Heart left ventricle (tissue), 16 donors: ENCODE measurements at regions not wholly inside any gene's neighbourhood (a gene's known extent, or its start where the extent isn't known, plus 50 kb on each side); places are given as distances from the start of the nearest gene placed in this dataset.

Experiments used
- ATAC-seq, 4 donors: fragments of 200-7000 bp; cut with Tn5 transposase; one replicate each; pipeline ENCODE4 v1.9.1; 2020 to 2022; ENCODE audit warnings: moderate library complexity in 4 of 4, mild to moderate bottlenecking in 3 of 4, moderate number of reproducible peaks in 1 of 4
- DNase-seq, 5 donors: peaks; one replicate each; pipeline ENCODE4 v3.0.0-alpha.2; 2020
- H3K27ac ChIP-seq, 12 donors: fragments of 200-600 bp; sonication (generic) in 4 of 12; one replicate each; pipeline versions ENCODE4 v1.5.0 to v1.8.0; 2016 to 2022; ENCODE audit warnings: mild to moderate bottlenecking in 2 of 12
- H3K27me3 ChIP-seq, 9 donors: fragments of 200-600 bp; sonication (generic) in 2 of 9; one replicate each; pipeline versions ENCODE4 v1.5.1 to v1.8.0; 2016 to 2022; ENCODE audit warnings: mild to moderate bottlenecking in 3 of 9
- H3K36me3 ChIP-seq, 9 donors: fragments of 200-600 bp; sonication (generic) in 2 of 9; one replicate each; pipeline versions ENCODE4 v1.5.0 to v1.8.0; 2018 to 2022; ENCODE audit warnings: mild to moderate bottlenecking in 2 of 9
- H3K4me1 ChIP-seq, 12 donors: fragments of 200-600 bp; sonication (generic) in 4 of 12; one replicate each; pipeline versions ENCODE4 v1.5.0 to v1.8.0; 2016 to 2022; ENCODE audit warnings: mild to moderate bottlenecking in 3 of 12
- H3K4me3 ChIP-seq, 12 donors: fragments of 200-600 bp; sonication (generic) in 4 of 12; one replicate each; pipeline versions ENCODE4 v1.5.0 to v1.8.0; 2017 to 2022; ENCODE audit warnings: mild to moderate bottlenecking in 9 of 12, moderate library complexity in 4 of 12
- H3K9me3 ChIP-seq, 12 donors: fragments of 200-600 bp; sonication (generic) in 4 of 12; one replicate each; pipeline versions ENCODE4 v1.5.0 to v1.8.0; 2016 to 2022; ENCODE audit warnings: mild to moderate bottlenecking in 1 of 12
- CTCF ChIP-seq, 12 donors: fragments of 200-600 bp; sonication (generic) in 4 of 12; IDR thresholded peaks; one replicate each; pipeline versions ENCODE4 v1.5.0 to v1.8.0; 2018 to 2022; ENCODE audit warnings: antibody characterized with exemption in 12 of 12, mild to moderate bottlenecking in 5 of 12
- POLR2A ChIP-seq, 2 donors: fragments of 450-650 bp; IDR thresholded peaks; one replicate each; pipeline ENCODE4 v1.6.1; 2017; ENCODE audit warnings: antibody characterized with exemption in 2 of 2, mild to moderate bottlenecking in 2 of 2, moderate library complexity in 2 of 2
- WGBS, 4 donors: extraction: QIAGEN DNeasy Blood & Tissue Kit in 2 of 4; methylation state at CpG; one replicate each; pipeline versions ENCODE4 v1.1.5 to v1.1.7; 2013 to 2018; 5-methylcytosine and 5-hydroxymethylcytosine counted together
- intact Hi-C, 10 donors: fragments of 100-400 bp; cut with DNase I; formaldehyde crosslinking; loops; one replicate each; pipeline versions ENCODE4 v1.11.1 to v1.14.2; 2022
- donor health status: ischemic (EF 13 %, LVEDD 7.1; RV severe dilation, severe dysfunction).
- donor health status: healthy with polysubstance abuse.
- donor health status: DM: no; HTN: yes; CAD: no.
- donor health status: DM: no; HTN: no; CAD: no.
- donor health status: ischemic (EF 25% LVEDD 6.9; RV normal size, moderate dysfunction).
- donor health status: ischemic (EF 25% LVEDD 5.7; RV mildly dilated, moderate dysfunction).
- donor health status: healthy.
- donor health status: DM: yes; HTN: yes; CAD: no.
- donor health status: ischemic (EF 35%, LVEDD 5.7; RV mildly dilated, moderate dysfunction).
- donor health status: nonischemic (EF 11% LVEDD 7.7; RV severe dilation, severe dysfunction).
- donor health status: DM: yes; HTN: yes; CAD: no.
- donor health status: PGD.
- donor health status: ischemic (EF 29% LVEDD 5.4; RV normal size, mild dysfunction).
- donor health status: nonischemic (EF 23%, LVEDD 6.1; RV moderate dilation, normal function).

DNA sequence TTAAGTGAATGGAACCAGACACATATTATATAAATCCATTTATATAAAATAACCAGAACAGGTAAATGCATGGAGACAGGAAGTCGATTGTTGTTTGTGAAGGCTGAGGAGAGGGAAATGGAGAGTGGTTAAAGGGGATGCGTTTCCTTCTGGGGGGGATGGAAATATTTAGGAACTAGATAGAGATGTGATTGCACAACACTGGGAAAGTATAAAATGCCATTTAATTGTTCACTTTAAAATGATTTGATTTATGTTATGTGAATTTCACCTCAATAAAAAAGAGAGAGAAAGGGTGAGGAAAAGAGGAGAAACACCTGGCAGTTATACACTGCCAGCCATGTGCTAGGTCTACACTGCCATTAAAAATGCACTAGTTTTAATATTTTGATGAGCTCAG lies 312.6 kb downstream of the CD83 start:
- no peaks in the 10 kb centered on the region for H3K9me3 ChIP-seq
- no peaks in the 10 kb centered on the region for H3K36me3 ChIP-seq
- no peak overlapping the region for H3K27ac ChIP-seq
- DNase-seq (no peak), ATAC-seq (no peak)
- TF ChIP-seq CTCF (IDR thresholded peaks at IDR 0.05) (no peak), POLR2A (IDR thresholded peaks at IDR 0.05) (no peak)
- H3K4me1 ChIP-seq, result peaks cover 0 to 18% (median 0%) of the 10 kb centered on the region in 12 donors
- H3K27me3 ChIP-seq, result no peaks in the 10 kb centered on the region
- intact Hi-C loops, result loop anchor here in 3 of 10 donors (2.0 to 10.0 kb wide), 7 partner anchors 65 to 815 kb away; partner anchors contain the start of gene JARID2 (in 1 of the 3)
- WGBS, 4 donors, result 73 to 84% (median 76%) methylated on average over 2 of the region's 2 CpGs
- no peak overlapping the region for H3K4me3 ChIP-seq

DNA sequence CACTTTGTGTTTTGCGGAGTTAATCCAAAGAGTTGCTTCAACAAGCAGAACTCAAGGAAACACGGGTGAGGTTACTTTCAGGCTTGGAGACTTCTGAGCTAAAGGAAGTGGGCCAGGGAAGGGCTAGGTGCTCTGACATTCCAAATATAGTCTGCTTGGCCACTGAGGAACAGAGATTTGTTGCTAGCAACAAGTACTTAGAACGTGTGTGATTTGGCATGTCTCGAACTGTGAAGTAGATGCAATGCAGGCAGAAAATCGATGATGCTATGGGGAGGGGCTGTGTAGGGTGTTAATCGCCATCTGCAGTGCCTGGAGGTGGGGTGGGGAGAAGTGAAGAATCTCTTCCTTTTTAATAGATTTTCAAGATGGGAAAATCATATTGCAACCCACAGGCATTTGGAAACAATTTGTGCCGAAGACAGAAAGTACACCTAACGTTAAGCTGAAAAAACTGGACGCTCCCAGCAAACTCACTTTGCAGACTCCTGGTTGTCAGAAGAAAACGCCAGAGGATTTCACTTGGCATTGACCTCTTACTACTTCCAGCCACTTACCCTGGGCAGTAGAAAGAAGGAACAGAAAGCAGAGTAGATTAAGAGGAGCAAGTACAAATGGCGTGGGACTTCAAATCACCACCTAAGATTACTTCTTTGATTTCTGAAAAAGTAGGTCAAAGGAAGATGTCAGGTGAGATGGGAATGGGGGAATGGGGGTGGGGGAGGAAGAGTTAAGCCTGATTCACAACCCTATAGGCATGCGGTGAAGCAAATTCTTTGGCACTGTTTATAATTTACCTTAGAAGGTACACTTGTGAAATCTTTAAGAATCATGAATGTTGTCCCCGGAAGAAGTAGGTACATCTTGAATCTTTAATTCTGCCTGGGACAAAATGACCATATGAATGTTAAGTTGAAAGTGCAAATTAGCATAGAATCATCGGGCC lies 314.1 kb downstream of the CD83 start:
- peaks cover 0 to 21% (median 0%) of the 10 kb centered on the region in 12 donors for H3K4me1 ChIP-seq
- DNase-seq (peak in 2 of 5 donors; percentile 49 to 60), ATAC-seq (peak; percentile 92 to 96 (median 93))
- H3K27ac ChIP-seq, result peak overlapping the region in 11 of 12 donors; percentile 30 to 80 (median 50)
- WGBS, 4 donors, result 32 to 40% (median 36%) methylated on average over 14 of the region's 14 CpGs
- H3K9me3 ChIP-seq, result no peaks in the 10 kb centered on the region
- TF ChIP-seq CTCF (IDR thresholded peaks at IDR 0.05) (no peak), POLR2A (IDR thresholded peaks at IDR 0.05) (no peak)
- intact Hi-C loops, result loop anchor here in 3 of 10 donors (2.0 to 10.0 kb wide), 7 partner anchors 67 to 813 kb away; partner anchors contain the start of gene JARID2 (in 1 of the 3)
- no peaks in the 10 kb centered on the region for H3K27me3 ChIP-seq
- H3K36me3 ChIP-seq, result no peaks in the 10 kb centered on the region
- peak overlapping the region; percentile 2 to 59 (median 40) for H3K4me3 ChIP-seq

DNA sequence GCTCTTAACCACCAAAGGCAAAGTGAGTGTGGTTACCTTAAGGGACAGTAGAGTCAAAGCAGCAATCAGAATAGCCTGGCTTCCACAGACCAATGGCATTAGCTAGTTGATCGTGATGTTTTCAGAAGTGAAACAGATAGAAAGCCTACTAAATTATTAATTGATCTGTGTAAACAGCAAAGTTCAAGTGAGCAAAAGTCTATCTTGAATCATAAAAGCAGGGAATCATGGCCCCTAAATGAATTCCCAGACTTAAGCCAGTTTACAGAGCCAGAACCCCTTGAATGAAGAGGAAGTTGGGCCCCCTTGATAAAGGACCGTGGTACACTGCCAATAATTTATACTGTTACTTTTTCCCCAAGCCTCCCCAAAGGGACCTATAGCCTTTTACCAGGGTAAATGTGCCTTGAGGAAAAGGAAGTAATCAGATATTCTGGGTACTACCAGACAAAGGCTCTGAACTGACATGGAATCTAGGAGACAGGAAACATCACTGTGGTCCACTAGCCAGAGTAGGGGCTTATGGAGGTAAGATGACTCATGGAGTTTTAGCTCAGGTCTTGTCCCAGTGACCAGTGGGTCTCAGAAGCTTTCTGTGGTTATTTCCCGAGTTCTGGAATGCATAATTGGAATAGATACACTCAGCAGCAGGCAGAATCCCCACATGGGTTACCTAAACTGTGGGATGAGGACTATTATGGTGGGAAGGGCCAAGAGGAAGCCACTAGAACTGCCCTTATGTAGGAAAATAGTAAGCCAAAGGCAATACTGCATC lies 317.5 kb downstream of the CD83 start:
- Histone ChIP-seq H3K27me3 (no peaks in the 10 kb centered on the region), H3K36me3 (no peaks in the 10 kb centered on the region), H3K27ac (peak overlapping the region in 1 of 12 donors; percentile 0), H3K9me3 (no peaks in the 10 kb centered on the region), H3K4me1 (peaks cover 0 to 32% (median 4%) of the 10 kb centered on the region in 12 donors), H3K4me3 (no peak overlapping the region)
- intact Hi-C loops, result loop anchor here in 3 of 10 donors (5.0 to 10.0 kb wide), 7 partner anchors 70 to 810 kb away; partner anchors contain the start of gene JARID2 (in 1 of the 3)
- WGBS, 4 donors, result 70 to 75% (median 72%) methylated on average over 3 of the region's 3 CpGs
- ATAC-seq (no peak), DNase-seq (no peak)
- TF ChIP-seq POLR2A (IDR thresholded peaks at IDR 0.05), result no peak
- no peak for TF ChIP-seq CTCF (IDR thresholded peaks at IDR 0.05)
